T-cell (primary cell): ENCODE measurements at regions not wholly inside any gene's neighbourhood (a gene's known extent, or its start where the extent isn't known, plus 50 kb on each side); places are given as distances from the start of the nearest gene placed in this dataset.

Source experiments
- ATAC-seq, 4 experiments: fragments of 200-7000 bp in 3 of 4; fragments of 150-1000 bp in 1 of 4; cut with Tn5 transposase; replicated peaks in 1 of 4; 1 replicate in 3 of 4; 2 replicates in 1 of 4; pipeline ENCODE4 v1.10.0; 2021; ENCODE audit warnings: moderate library complexity in 3 of 4, mild to moderate bottlenecking in 2 of 4, moderate number of reproducible peaks in 1 of 4
- CTCF ChIA-PET, 2 donors: fragments of 300-600 bp; sonication (Branson Sonifier 250); formaldehyde crosslinking; loops; one replicate each; lab custom pipeline; 2022; ENCODE audit warnings: antibody characterized with exemption in 2 of 2; lab: Charles Lee
- POLR2A ChIA-PET, 2 donors: fragments of 300-600 bp; sonication (Branson Sonifier 250); formaldehyde crosslinking; loops; one replicate each; lab custom pipeline; 2022; ENCODE audit warnings: antibody characterized with exemption in 2 of 2; lab: Charles Lee
- DNase-seq, 35 experiments: peaks; one replicate each; pipeline versions ENCODE4 v3.0.0 to v3.0.0-alpha.2; 2013 to 2023
- H3K27ac ChIP-seq: one replicate; pipeline ENCODE4 v1.5.1; 2013; ENCODE audit warnings: low read length
- H3K27me3 ChIP-seq, 2 experiments: replicated peaks in 1 of 2; 1 replicate in 1 of 2; 2 replicates in 1 of 2; pipeline versions ENCODE4 v1.6.1 to v1.7.0; 2013; ENCODE audit warnings: low read length in 1 of 2, mixed read lengths in 1 of 2; ENCODE audit not compliant: control insufficient read depth in 2 of 2, insufficient read depth in 2 of 2; ENCODE audit errors: extremely low read depth in 1 of 2
- H3K36me3 ChIP-seq, 2 donors: 1 replicate in 1 of 2; 2 replicates in 1 of 2; pipeline versions ENCODE4 v1.6.1 to v1.7.0; 2013; ENCODE audit warnings: low read length in 1 of 2; ENCODE audit not compliant: control insufficient read depth in 2 of 2, insufficient read depth in 1 of 2; ENCODE audit errors: extremely low read depth in 1 of 2
- H3K4me1 ChIP-seq, 2 experiments: 1 replicate in 1 of 2; 2 replicates in 1 of 2; pipeline versions ENCODE4 v1.6.1 to v1.7.0; 2013; ENCODE audit warnings: low read length in 2 of 2, mixed read lengths in 1 of 2; ENCODE audit not compliant: insufficient read depth in 2 of 2, control insufficient read depth in 1 of 2; ENCODE audit errors: extremely low read depth in 1 of 2
- H3K4me3 ChIP-seq, 2 donors: 1 replicate in 1 of 2; 2 replicates in 1 of 2; pipeline versions ENCODE4 v1.5.1 to v1.7.0; 2013; ENCODE audit warnings: mild to moderate bottlenecking in 2 of 2, low read length in 1 of 2, moderate library complexity in 1 of 2; ENCODE audit not compliant: control insufficient read depth in 1 of 2; ENCODE audit errors: extremely low read depth in 1 of 2
- H3K9me3 ChIP-seq: 2 replicates; pipeline ENCODE4 v1.7.0; 2013
- H3K27ac Mint-ChIP-seq, 2 donors: one replicate each; pipeline ENCODE4 v1.8.0; 2020 to 2021; ENCODE audit warnings: mild to moderate bottlenecking in 2 of 2, mixed read lengths in 2 of 2
- H3K27me3 Mint-ChIP-seq, 2 donors: one replicate each; pipeline ENCODE4 v1.8.0; 2021 to 2022; ENCODE audit warnings: mixed read lengths in 2 of 2
- H3K36me3 Mint-ChIP-seq: one replicate; pipeline ENCODE4 v1.8.0; 2021; ENCODE audit warnings: mixed read lengths
- H3K4me1 Mint-ChIP-seq, 3 donors: one replicate each; pipeline ENCODE4 v1.8.0; 2020 to 2022; ENCODE audit warnings: mixed read lengths in 3 of 3, mild to moderate bottlenecking in 1 of 3
- H3K4me3 Mint-ChIP-seq, 3 donors: one replicate each; pipeline ENCODE4 v1.8.0; 2020 to 2022; ENCODE audit warnings: mild to moderate bottlenecking in 3 of 3, mixed read lengths in 3 of 3, moderate library complexity in 3 of 3
- H3K9me3 Mint-ChIP-seq, 3 donors: one replicate each; pipeline ENCODE4 v1.8.0; 2020 to 2022; ENCODE audit warnings: mixed read lengths in 3 of 3
- WGBS: methylation state at CpG from one replicate; pipeline ENCODE4 v1.1.5; 2013; ENCODE audit warnings: missing lambda C conversion rate; ENCODE audit not compliant: insufficient coverage; 5-methylcytosine and 5-hydroxymethylcytosine counted together

- no peaks in the 10 kb centered on the region for H3K36me3 Mint-ChIP-seq
Observed at GRCh38 chr10:88095223-88095721, 231.8 kb downstream of the PTEN start.

DNA sequence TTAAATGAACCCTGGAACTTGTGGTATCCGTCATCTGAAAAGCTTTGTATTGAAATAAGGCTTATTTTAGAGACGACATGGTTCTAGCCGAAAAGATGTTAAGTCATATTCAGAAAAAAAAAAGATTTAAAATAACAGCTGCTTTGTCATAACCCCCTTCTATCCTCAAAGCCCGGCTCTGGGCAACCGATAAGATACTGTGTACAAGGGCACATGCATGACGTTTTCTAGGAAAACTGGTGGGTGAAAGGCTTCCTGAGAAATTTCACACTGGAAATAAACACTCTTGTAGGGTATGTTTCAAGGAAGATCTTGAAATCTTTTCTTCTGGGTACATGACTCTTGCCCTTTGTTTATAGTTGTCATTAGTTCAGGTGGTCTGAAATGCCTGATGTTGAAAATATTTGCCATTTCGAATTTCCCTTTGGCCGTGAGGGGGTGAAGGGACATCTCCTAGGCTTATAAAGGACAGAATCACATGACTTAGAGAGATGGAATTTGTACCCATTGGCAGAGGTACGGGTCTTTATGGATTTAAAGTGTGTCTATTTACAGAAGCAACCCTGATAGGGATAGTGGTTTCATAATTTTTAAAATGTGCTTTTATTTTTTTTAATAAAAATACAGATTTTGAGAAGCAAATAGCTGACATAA, 232.5 kb downstream of the PTEN start:
- POLR2A ChIA-PET: no interaction called here
- Mint-ChIP-seq H3K4me3 (no peak overlapping the region), H3K36me3 (no peaks in the 10 kb centered on the region), H3K27me3 (no peaks in the 10 kb centered on the region), H3K4me1 (peaks cover 30 to 34% (median 31%) of the 10 kb centered on the region in 3 donors), H3K9me3 (no peaks in the 10 kb centered on the region), H3K27ac (no peak overlapping the region)
- H3K27me3 ChIP-seq: no peaks in the 10 kb centered on the region
- H3K4me3 ChIP-seq: no peak overlapping the region
- CTCF ChIA-PET: interaction anchor here (0.6 kb wide), 2 partner anchors 412 to 1492 kb away, joined by 3 to 6 read pairs; no protein-coding TSS in a partner anchor
- no peaks in the 10 kb centered on the region for H3K9me3 ChIP-seq
- 100% methylated on average over 2 of the region's 9 CpGs for WGBS
- ATAC-seq (no peak), DNase-seq (no peak)
- H3K4me1 ChIP-seq: peaks cover 20 to 25% of the 10 kb centered on the region in 2 experiments
- H3K36me3 ChIP-seq: no peaks in the 10 kb centered on the region
- no peak overlapping the region for H3K27ac ChIP-seq

More at GRCh38 chr10:88095223-88095721, 231.8 kb downstream of the PTEN start:
- Histone ChIP-seq H3K27ac (no peak overlapping the region), H3K4me1 (peaks cover 24 to 32% of the 10 kb centered on the region in 2 experiments), H3K9me3 (no peaks in the 10 kb centered on the region), H3K4me3 (no peak overlapping the region), H3K36me3 (no peaks in the 10 kb centered on the region), H3K27me3 (no peaks in the 10 kb centered on the region)
- Mint-ChIP-seq H3K27ac (no peak overlapping the region), H3K4me1 (peaks cover 36 to 40% (median 38%) of the 10 kb centered on the region in 3 donors), H3K27me3 (no peaks in the 10 kb centered on the region), H3K9me3 (peaks cover 0 to 3% (median 0%) of the 10 kb centered on the region in 3 donors), H3K4me3 (no peak overlapping the region)
- POLR2A ChIA-PET: no interaction called here
- ATAC-seq (no peak), DNase-seq (no peak)
- CTCF ChIA-PET: no interaction called here
- 100% methylated on average over 2 of the region's 5 CpGs for WGBS

- Mint-ChIP-seq H3K4me3 (no peak overlapping the region), H3K9me3 (no peaks in the 10 kb centered on the region), H3K36me3 (no peaks in the 10 kb centered on the region), H3K4me1 (peaks cover 18 to 22% (median 19%) of the 10 kb centered on the region in 3 donors), H3K27me3 (no peaks in the 10 kb centered on the region), H3K27ac (no peak overlapping the region)
- Histone ChIP-seq H3K36me3 (no peaks in the 10 kb centered on the region), H3K4me1 (peaks cover 9 to 14% of the 10 kb centered on the region in 2 experiments), H3K9me3 (no peaks in the 10 kb centered on the region), H3K27ac (no peak overlapping the region), H3K27me3 (no peaks in the 10 kb centered on the region), H3K4me3 (no peak overlapping the region)
- WGBS: 100% methylated on average over 2 of the region's 2 CpGs
- CTCF ChIA-PET: no interaction called here
- DNase-seq (no peak), ATAC-seq (no peak)
- POLR2A ChIA-PET: no interaction called here
Observed at GRCh38 chr10:88097092-88097516, 233.7 kb downstream of the PTEN start.

GRCh38 chr10:88097536-88097935, 234.1 kb downstream of the PTEN start:
- Mint-ChIP-seq H3K9me3 (no peaks in the 10 kb centered on the region), H3K36me3 (no peaks in the 10 kb centered on the region), H3K4me3 (no peak overlapping the region), H3K27ac (no peak overlapping the region), H3K4me1 (peaks cover 14 to 18% (median 15%) of the 10 kb centered on the region in 3 donors), H3K27me3 (no peaks in the 10 kb centered on the region)
- ChIA-PET CTCF (no interaction called here), POLR2A (no interaction called here)
- Histone ChIP-seq H3K27me3 (no peaks in the 10 kb centered on the region), H3K9me3 (no peaks in the 10 kb centered on the region), H3K27ac (no peak overlapping the region), H3K36me3 (no peaks in the 10 kb centered on the region), H3K4me3 (no peak overlapping the region), H3K4me1 (peaks cover 5 to 10% of the 10 kb centered on the region in 2 experiments)
- no peak for DNase-seq
- no peak for ATAC-seq

DNA sequence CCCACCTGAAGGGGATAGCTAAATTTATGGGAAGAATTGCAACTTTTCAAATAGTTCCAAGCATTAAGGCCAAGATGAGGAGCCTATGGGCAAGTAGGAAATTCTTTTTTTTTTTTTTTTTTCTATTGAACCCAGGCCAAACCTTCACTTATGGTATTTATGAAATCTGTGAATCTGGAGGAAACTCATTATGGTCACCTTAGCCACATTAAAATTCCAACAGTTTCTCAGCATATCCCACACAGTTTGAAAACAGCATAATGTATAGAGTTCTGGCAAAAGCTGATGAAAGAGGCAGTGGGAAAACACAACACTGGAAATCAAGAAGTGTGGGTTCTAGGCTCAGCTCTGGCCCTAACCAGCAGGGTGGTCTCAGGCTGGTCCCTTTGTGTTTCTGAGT, 236.9 kb downstream of the PTEN start:
- CTCF ChIA-PET: interaction anchor here in 1 of 2 donors (0.7 to 1.4 kb wide), 2 partner anchors 8 to 204 kb away, joined by 3 read pairs; no protein-coding TSS in a partner anchor

GRCh38 chr10:88101666-88102065, 238.2 kb downstream of the PTEN start:
- no peaks in the 10 kb centered on the region for H3K36me3 ChIP-seq
- no peaks in the 10 kb centered on the region for H3K9me3 ChIP-seq
- ATAC-seq (no peak), DNase-seq (no peak)
- Mint-ChIP-seq H3K4me3 (no peak overlapping the region), H3K27me3 (no peaks in the 10 kb centered on the region), H3K9me3 (no peaks in the 10 kb centered on the region), H3K27ac (no peak overlapping the region), H3K36me3 (no peaks in the 10 kb centered on the region), H3K4me1 (peaks cover 0 to 5% (median 0%) of the 10 kb centered on the region in 3 donors)
- no CpG with 5 or more reads among the region's 2 CpGs for WGBS
- ChIA-PET POLR2A (no interaction called here), CTCF (no interaction called here)
- H3K27ac ChIP-seq: no peak overlapping the region
- H3K4me3 ChIP-seq: no peak overlapping the region
- H3K4me1 ChIP-seq: no peaks in the 10 kb centered on the region
- no peaks in the 10 kb centered on the region for H3K27me3 ChIP-seq

More for the DNA sequence above, 236.9 kb downstream of the PTEN start:
- no peak overlapping the region for H3K27ac ChIP-seq
- no peaks in the 10 kb centered on the region for H3K27me3 ChIP-seq
- ATAC-seq (no peak), DNase-seq (no peak)
- H3K4me1 ChIP-seq: no peaks in the 10 kb centered on the region
- H3K27ac Mint-ChIP-seq: no peak overlapping the region
- POLR2A ChIA-PET: no interaction called here
- no peaks in the 10 kb centered on the region for H3K9me3 ChIP-seq
- H3K27me3 Mint-ChIP-seq: no peaks in the 10 kb centered on the region
- no peaks in the 10 kb centered on the region for H3K9me3 Mint-ChIP-seq
- no peak overlapping the region for H3K4me3 Mint-ChIP-seq
- no peak overlapping the region for H3K4me3 ChIP-seq
- peaks cover 0 to 2% (median 0%) of the 10 kb centered on the region in 3 donors for H3K4me1 Mint-ChIP-seq
- H3K36me3 ChIP-seq: no peaks in the 10 kb centered on the region
- no peaks in the 10 kb centered on the region for H3K36me3 Mint-ChIP-seq
